GM19328 (cell line): ENCODE measurements at regions not wholly inside any gene's neighbourhood (a gene's known extent, or its start where the extent isn't known, plus 50 kb on each side); places are given as distances from the start of the nearest gene placed in this dataset.

ENCODE experiments used
- ATAC-seq: cut with Tn5 transposase; IDR thresholded peaks from one replicate; pipeline ENCODE4 v1.9.1; 2021; ENCODE audit warnings: mild to moderate bottlenecking, moderate library complexity; ENCODE audit not compliant: unreplicated experiment

- ATAC-seq: no peak
These were observed 103.6 kb downstream of the PAX1 start for GRCh38 chr20:21808863-21809664.

- ATAC-seq: no peak
These were observed 102.7 kb downstream of the PAX1 start for GRCh38 chr20:21808139-21808538.

- ATAC-seq: no peak
These were observed 99.3 kb downstream of the PAX1 start for GRCh38 chr20:21804802-21805201.

- no peak for ATAC-seq
These were observed 95.7 kb downstream of the PAX1 start for GRCh38 chr20:21801193-21801592.

- no peak for ATAC-seq
These were observed 92.9 kb downstream of the PAX1 start for GRCh38 chr20:21798384-21798783.

GRCh38 chr20:21796059-21796458, 90.6 kb downstream of the PAX1 start:
- no peak for ATAC-seq

GRCh38 chr20:21788082-21788481, 82.6 kb downstream of the PAX1 start:
- no peak for ATAC-seq

GRCh38 chr20:21781446-21782075, 76.1 kb downstream of the PAX1 start:
- no peak for ATAC-seq

GRCh38 chr20:21780528-21780927, 75.1 kb downstream of the PAX1 start:
- ATAC-seq: no peak
